Loucy (cell line): ENCODE measurements at regions not wholly inside any gene's neighbourhood (a gene's known extent, or its start where the extent isn't known, plus 50 kb on each side); places are given as distances from the start of the nearest gene placed in this dataset.

Experiments used
- EZH2phosphoT487 ChIP-seq: fragments of 200-600 bp; IDR thresholded peaks from 2 replicates; pipeline ENCODE4 v1.6.1; 2018; ENCODE audit warnings: antibody characterized with exemption, mild to moderate bottlenecking, moderate library complexity, borderline replicate concordance
- TF ChIP-seq, protein P1 (sequence below): fragments of 200-600 bp; sonication (generic); conservative IDR thresholded peaks from 2 replicates; pipeline ENCODE4 v1.5.1; 2014; ENCODE audit warnings: mild to moderate bottlenecking, antibody characterized with exemption, low read length

DNA sequence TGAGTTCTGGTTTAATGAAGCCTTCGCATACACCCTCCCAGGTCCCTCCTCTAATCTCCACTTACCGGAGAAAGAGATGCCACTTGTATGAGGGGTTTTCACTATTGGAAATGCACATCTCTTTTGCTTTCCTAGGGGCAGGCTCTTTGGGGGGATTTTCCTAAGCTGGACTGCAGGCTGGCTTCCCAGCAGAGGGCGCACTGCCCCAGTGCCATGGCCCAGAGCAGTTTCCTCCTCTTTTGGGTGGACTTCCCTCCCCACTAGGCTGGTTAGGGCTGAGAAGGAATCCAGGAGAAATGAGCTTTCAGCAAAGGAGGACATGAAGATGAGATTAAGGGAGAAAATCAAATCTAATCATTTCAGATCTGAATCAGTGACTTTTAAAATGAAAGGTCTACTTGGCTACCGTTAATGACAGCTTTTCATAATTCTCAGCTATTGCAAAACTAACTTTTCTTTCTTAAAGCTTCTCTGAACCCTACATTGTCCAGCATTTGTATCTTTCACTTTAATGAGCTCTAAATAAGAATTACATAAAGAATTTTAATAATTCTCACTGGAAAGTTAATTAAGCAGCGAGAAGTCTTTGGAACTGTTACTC lies 784.1 kb upstream of the FANCL start:
- TF ChIP-seq, protein P1, sequence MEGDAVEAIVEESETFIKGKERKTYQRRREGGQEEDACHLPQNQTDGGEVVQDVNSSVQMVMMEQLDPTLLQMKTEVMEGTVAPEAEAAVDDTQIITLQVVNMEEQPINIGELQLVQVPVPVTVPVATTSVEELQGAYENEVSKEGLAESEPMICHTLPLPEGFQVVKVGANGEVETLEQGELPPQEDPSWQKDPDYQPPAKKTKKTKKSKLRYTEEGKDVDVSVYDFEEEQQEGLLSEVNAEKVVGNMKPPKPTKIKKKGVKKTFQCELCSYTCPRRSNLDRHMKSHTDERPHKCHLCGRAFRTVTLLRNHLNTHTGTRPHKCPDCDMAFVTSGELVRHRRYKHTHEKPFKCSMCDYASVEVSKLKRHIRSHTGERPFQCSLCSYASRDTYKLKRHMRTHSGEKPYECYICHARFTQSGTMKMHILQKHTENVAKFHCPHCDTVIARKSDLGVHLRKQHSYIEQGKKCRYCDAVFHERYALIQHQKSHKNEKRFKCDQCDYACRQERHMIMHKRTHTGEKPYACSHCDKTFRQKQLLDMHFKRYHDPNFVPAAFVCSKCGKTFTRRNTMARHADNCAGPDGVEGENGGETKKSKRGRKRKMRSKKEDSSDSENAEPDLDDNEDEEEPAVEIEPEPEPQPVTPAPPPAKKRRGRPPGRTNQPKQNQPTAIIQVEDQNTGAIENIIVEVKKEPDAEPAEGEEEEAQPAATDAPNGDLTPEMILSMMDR: peak; percentile 99
- TF ChIP-seq EZH2phosphoT487: no peak
